GM06990 (cell line): ENCODE measurements at regions not wholly inside any gene's neighbourhood (a gene's known extent, or its start where the extent isn't known, plus 50 kb on each side); places are given as distances from the start of the nearest gene placed in this dataset.

Experiments
- DNase-seq: peaks from one replicate; pipeline ENCODE4 v3.0.0-alpha.2; 2011; ENCODE audit not compliant: insufficient read length; ENCODE audit errors: extremely low read depth
- H3K27me3 ChIP-seq: replicated peaks from 2 replicates; pipeline ENCODE4 v1.6.0; 2011; ENCODE audit warnings: low read length; ENCODE audit not compliant: control insufficient read depth, insufficient read depth
- H3K36me3 ChIP-seq: 2 replicates; pipeline ENCODE4 v1.5.1; 2011; ENCODE audit warnings: low read length; ENCODE audit not compliant: control insufficient read depth, insufficient read depth
- H3K4me3 ChIP-seq: replicated peaks from 2 replicates; pipeline ENCODE4 v1.5.1; 2011; ENCODE audit warnings: low read depth, mild to moderate bottlenecking, control low read depth, low read length
- TF ChIP-seq, protein P1 (sequence below): IDR thresholded peaks from 2 replicates; pipeline ENCODE4 v1.5.1; 2011; ENCODE audit warnings: low read length, control low read depth, mild to moderate bottlenecking, inconsistent platforms; ENCODE audit not compliant: insufficient read depth, poor library complexity, severe bottlenecking

DNA sequence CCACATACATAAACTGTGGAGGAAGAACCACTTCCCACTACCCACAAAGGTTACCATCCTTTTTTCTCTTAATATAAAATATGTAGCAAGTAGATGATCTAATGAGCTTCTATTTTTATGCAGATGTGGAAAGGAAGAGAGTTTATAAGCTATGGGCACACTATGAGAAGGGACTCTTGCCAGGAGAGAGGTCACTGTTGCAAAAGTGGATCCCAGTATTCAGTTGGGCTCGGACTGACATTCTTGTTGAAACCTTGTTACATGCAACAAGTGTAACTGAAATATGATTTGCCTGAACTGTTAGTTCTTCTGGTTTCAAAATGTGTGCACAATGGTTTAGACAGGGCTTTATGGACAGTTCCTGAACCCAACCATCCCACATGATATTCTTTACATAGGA is 397.4 kb upstream of the PKN2 start:
- TF ChIP-seq, protein P1, sequence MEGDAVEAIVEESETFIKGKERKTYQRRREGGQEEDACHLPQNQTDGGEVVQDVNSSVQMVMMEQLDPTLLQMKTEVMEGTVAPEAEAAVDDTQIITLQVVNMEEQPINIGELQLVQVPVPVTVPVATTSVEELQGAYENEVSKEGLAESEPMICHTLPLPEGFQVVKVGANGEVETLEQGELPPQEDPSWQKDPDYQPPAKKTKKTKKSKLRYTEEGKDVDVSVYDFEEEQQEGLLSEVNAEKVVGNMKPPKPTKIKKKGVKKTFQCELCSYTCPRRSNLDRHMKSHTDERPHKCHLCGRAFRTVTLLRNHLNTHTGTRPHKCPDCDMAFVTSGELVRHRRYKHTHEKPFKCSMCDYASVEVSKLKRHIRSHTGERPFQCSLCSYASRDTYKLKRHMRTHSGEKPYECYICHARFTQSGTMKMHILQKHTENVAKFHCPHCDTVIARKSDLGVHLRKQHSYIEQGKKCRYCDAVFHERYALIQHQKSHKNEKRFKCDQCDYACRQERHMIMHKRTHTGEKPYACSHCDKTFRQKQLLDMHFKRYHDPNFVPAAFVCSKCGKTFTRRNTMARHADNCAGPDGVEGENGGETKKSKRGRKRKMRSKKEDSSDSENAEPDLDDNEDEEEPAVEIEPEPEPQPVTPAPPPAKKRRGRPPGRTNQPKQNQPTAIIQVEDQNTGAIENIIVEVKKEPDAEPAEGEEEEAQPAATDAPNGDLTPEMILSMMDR: no peak
- DNase-seq: no peak
- H3K4me3 ChIP-seq: no peak overlapping the region
- H3K36me3 ChIP-seq: no peaks in the 10 kb centered on the region
- H3K27me3 ChIP-seq: no peaks in the 10 kb centered on the region

DNA sequence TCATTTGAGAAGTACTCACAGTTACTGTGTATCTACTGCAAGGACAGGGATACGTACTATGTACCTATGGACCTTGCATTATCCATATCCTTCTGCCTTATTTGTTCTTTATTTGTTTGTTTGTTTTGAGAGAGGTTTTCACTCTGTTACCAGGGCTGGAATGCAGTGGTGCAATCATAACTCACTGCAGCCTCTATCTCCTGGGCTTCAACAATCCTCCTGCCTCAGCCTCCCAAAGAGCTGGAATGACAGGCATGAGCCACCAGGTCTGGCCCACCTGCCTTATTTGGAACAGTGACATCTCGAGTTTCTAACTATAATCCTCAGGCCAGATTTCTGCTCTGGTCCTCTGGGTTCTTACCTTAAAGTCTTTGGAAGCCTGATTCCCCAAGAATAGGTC is 395.5 kb upstream of the PKN2 start:
- no peaks in the 10 kb centered on the region for H3K27me3 ChIP-seq
- no peak overlapping the region for H3K4me3 ChIP-seq
- no peak for DNase-seq
- H3K36me3 ChIP-seq: no peaks in the 10 kb centered on the region
- TF ChIP-seq, protein P1: no peak

DNA sequence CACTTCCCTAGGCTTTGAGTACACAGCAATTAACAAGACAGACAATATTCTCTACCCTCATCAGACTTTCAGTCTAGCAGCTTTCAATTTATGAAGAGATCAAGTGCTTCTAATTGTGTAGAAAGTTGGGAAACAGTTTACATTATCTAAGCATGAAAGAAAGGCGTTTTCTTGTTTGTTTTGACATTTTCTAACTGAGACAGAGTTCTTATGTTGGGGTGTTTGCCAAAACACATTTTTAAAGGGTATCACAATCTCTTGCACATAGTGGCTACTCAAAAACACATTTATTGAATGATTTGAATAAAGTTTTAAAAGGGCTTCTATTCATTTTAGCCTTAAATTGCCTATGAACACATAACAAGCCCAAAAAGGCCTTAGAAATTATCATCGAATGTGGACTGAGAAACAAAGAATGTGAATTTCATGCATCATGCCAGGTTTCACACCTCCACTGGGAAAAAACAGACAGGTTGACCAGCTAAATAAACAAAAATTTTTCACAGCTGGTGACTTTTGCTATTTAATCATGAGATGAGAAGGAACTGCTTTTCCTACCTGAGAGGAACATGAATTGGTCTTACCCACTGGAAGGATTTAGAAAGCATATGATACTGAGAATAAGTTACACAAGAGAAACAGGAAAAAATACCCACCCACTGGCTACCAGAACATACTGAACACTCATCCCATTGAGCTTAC is 394.5 kb upstream of the PKN2 start:
- no peaks in the 10 kb centered on the region for H3K27me3 ChIP-seq
- DNase-seq: no peak
- H3K4me3 ChIP-seq: no peak overlapping the region
- H3K36me3 ChIP-seq: no peaks in the 10 kb centered on the region
- TF ChIP-seq, protein P1: no peak

DNA sequence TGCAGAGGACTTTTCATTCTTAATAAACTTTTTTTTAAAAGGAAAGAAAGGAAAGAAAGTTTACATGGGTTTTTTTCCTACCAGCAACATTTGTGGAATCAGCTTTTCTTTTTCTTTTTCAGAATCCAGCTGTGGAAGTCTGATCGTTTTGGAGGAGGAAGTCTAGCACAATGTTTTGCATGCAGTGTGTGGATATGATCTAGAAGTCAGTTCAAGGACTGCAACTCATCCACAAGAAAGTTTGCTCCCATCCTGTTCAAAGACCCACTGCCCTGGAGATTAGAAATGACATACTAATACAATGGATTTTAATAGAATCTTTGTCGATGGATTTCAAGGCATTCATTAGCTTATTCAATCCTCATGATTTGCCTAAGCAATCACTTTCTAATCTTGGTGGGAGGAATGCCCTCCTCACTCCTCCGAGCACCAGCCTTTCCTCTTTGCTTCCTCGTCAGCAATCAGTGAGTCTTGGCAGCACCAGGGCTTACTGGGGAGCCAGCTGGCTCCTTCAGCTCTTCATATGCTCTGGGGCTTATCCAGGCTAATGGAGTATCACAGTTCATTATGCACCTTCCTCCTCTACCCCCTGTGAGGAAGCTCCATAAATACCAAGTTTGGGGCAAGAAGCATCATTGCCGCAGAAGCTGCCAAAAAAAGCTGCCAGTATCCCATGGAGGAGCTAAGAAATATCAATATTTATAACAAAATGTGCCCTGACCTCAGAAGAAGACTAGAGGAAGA is 392.3 kb upstream of the PKN2 start:
- DNase-seq: no peak
- no peaks in the 10 kb centered on the region for H3K36me3 ChIP-seq

DNA sequence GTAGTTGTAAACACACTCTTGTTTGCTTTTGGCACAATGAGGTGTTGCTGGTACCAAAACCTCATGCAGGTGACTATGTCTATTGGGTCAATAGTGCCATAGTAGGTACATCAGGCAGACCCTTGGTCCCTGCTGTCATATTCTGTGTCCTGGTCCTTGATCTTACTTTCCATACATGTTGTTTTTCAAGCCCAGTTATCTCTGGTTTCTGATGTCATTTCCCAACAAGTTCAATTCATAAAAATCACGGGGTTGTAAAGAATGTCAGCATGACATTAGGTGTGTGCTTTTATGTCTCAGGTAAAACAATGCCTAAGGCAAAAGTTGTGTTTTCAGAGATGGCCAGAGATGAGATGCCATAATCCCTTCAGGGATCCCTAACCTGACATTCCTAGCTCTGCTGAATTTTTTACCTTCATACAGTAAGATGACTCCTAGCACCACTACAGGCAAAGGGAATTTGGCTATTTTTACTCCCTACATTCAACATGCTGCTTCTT is 390.3 kb upstream of the PKN2 start:
- H3K27me3 ChIP-seq: no peaks in the 10 kb centered on the region
- H3K4me3 ChIP-seq: no peak overlapping the region
- TF ChIP-seq, protein P1: no peak
- H3K36me3 ChIP-seq: no peaks in the 10 kb centered on the region
- no peak for DNase-seq

More for the DNA sequence above, 392.3 kb upstream of the PKN2 start:
- Histone ChIP-seq H3K4me3 (no peak overlapping the region), H3K27me3 (no peaks in the 10 kb centered on the region)
- TF ChIP-seq, protein P1: no peak
